ENCODE measurements at regions not wholly inside any gene's neighbourhood (a gene's known extent, or its start where the extent isn't known, plus 50 kb on each side); places are given as distances from the start of the nearest gene placed in this dataset.
"Not testable (repeated sequence)": the region's sequence is repeated elsewhere in the genome, so short reads cannot be mapped to it uniquely, and the experiment has no call there.

DNA sequence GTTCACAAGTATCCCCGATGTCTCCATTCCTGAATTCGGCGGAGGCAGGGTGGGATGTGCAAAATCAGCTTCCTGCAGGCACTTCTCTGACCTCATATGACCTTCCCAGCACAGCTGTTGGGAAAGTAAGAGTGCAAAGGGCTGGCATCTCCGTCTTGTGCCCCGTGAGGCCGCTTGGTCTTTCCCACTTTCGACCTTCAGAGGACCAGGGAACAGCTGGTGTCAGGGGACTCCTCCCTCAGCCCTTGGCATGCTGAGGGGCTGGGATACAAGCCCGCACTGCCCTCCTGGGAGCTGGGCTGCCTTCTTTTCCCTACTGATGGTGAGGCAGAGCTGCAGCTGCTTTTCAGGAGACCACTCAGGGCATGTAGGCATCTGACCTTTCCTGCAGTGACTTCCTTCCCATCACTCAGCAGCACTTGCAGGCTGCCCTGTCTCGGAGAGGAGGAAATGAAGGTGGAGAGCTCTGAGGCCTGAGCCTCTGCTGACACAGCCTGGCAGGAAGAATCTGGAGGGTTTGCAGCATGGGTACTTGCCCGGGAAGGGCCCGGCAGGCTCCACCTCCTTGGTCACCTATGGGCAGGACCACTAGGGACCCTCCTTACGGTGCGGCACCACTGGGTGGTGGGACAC, 277.2 kb upstream of the HS6ST1 start:
- H3K4me1 ChIP-seq (ENCODE audit: control insufficient read depth in 1 of 2, insufficient read depth in 1 of 2, low read depth in 1 of 2, low read length in 1 of 2): no peaks in the 10 kb centered on the region
- no peak overlapping the region for H3K27ac ChIP-seq
- H3K4me3 ChIP-seq (ENCODE audit: low read depth in 1 of 2, low read length in 1 of 2): no peak overlapping the region
- H3K9me3 ChIP-seq: no peaks in the 10 kb centered on the region
- TF ChIP-seq, protein P1, sequence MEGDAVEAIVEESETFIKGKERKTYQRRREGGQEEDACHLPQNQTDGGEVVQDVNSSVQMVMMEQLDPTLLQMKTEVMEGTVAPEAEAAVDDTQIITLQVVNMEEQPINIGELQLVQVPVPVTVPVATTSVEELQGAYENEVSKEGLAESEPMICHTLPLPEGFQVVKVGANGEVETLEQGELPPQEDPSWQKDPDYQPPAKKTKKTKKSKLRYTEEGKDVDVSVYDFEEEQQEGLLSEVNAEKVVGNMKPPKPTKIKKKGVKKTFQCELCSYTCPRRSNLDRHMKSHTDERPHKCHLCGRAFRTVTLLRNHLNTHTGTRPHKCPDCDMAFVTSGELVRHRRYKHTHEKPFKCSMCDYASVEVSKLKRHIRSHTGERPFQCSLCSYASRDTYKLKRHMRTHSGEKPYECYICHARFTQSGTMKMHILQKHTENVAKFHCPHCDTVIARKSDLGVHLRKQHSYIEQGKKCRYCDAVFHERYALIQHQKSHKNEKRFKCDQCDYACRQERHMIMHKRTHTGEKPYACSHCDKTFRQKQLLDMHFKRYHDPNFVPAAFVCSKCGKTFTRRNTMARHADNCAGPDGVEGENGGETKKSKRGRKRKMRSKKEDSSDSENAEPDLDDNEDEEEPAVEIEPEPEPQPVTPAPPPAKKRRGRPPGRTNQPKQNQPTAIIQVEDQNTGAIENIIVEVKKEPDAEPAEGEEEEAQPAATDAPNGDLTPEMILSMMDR (IDR thresholded peaks at IDR 0.05): no peak
- no peaks in the 10 kb centered on the region for H3K36me3 ChIP-seq
- no peaks in the 10 kb centered on the region for H3K27me3 ChIP-seq

DNA sequence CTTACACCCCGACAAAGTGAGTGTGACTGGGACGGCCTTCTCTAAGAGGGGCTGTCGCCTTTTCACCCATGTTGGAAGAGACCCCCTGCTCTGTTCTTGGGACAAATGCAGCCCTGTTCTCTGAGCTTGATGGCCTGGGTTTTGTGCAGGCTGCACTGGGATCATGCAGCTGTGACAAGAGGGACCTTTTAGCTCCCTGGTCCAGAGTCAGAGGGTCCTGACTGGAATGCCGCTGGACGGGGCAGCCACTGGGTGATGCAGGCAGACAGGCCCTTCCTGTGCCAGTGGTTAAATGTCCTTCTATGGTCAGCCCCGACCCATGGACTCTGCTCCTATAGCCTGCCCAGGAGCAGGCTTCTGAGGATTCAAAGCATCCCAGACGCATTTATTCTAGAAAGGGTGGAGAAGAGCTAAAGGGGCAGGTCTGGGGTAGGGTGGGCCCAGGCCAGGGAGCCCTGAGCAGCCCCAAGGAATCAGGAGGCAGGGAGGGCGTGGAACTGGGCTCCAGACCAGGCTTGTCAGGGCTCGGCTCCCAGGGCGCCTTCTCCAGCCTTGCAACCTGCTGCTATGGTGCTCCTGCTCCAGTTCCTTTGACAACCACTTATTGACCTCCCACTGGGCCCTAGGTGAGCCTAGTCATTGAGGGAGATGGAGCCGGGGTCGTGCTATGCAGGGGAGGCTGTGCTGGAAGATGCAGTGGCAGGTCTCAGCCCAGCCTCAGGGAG, 277.9 kb upstream of the HS6ST1 start:
- TF ChIP-seq, protein P1 (IDR thresholded peaks at IDR 0.05): no peak
- Histone ChIP-seq H3K4me3 (ENCODE audit: low read depth in 1 of 2, low read length in 1 of 2) (no peak overlapping the region), H3K4me1 (ENCODE audit: control insufficient read depth in 1 of 2, insufficient read depth in 1 of 2, low read depth in 1 of 2, low read length in 1 of 2) (no peaks in the 10 kb centered on the region), H3K36me3 (no peaks in the 10 kb centered on the region), H3K9me3 (no peaks in the 10 kb centered on the region), H3K27ac (no peak overlapping the region), H3K27me3 (no peaks in the 10 kb centered on the region)

DNA sequence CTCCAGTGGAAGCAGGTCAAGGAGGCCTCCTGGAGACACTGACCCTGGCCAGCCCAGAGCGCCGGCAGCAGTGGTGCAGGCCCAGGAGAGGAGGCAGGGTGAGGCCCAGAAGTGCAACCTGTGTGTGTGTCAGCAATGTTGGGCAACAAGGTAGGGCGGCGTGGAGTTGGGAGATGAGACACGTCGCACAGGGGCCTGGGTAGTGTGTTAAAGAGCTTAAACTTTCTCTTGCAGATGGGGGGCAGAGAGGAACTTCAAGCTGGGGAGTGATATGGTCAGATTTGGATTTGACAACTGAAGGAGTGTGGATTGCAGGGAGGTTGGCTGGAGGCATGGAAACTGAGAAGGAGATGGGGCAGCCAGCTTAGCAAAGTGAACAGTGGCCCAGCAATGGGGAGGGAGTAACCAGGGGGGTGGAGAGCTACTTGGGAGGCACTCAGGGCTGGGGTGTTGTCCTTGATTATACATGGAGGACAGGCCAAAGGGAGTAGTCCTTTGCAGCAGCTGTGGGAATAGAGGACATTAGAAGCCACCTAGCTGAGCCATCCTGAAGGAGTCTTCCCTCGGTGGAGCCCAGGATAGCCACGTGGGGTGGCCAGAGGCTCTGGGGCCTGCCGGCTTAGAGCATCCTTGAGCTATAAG, 278.6 kb upstream of the HS6ST1 start:
- Histone ChIP-seq H3K9me3 (no peaks in the 10 kb centered on the region), H3K27me3 (no peaks in the 10 kb centered on the region), H3K4me3 (ENCODE audit: low read depth in 1 of 2, low read length in 1 of 2) (no peak overlapping the region), H3K36me3 (no peaks in the 10 kb centered on the region), H3K4me1 (ENCODE audit: control insufficient read depth in 1 of 2, insufficient read depth in 1 of 2, low read depth in 1 of 2, low read length in 1 of 2) (no peaks in the 10 kb centered on the region), H3K27ac (no peak overlapping the region)
- TF ChIP-seq, protein P1 (IDR thresholded peaks at IDR 0.05): no peak

DNA sequence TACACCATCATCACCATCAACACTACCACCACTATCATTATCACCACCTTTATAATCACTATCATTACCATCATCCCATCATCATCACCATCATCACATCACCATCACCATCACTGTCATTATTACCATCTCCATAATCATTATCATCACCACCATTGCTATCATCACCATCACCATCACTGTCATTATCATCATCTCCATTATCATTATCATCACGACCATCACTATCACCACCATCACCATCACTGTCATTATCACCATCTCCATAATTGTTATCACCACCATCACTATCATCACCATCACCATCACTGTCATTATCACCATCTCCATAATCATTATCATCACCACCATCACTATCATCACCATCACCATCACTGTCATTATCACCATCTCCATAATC, 279.6 kb upstream of the HS6ST1 start:
- not testable (repeated sequence) for H3K9me3 ChIP-seq; H3K27ac ChIP-seq; H3K4me3 ChIP-seq (ENCODE audit: low read depth in 1 of 2, low read length in 1 of 2); H3K4me1 ChIP-seq (ENCODE audit: control insufficient read depth in 1 of 2, insufficient read depth in 1 of 2, low read depth in 1 of 2, low read length in 1 of 2); H3K27me3 ChIP-seq; H3K36me3 ChIP-seq

DNA sequence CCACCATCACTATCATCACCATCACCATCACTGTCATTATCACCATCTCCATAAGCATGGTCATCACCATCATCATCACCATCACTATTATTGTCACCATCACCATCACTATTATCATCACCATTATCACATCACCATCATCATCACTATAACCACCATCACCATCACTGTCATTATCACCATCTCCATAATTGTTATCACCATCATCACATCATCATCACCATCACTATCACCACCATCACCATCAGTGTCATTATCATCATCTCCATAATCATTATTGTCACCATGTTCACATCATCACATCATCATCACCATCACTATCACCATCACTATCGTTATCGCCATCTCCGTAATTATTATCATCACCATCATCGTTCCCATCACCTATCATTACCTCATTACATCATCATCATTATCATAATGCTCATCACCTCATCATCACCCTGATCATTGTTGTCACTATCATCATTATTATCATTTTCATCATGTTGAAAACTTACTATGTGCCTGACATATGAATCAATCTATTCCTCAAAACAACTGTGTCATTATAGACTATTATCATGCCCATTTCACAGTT, 280.3 kb upstream of the HS6ST1 start:
- Histone ChIP-seq H3K4me3 (ENCODE audit: low read depth in 1 of 2, low read length in 1 of 2) (no peak overlapping the region), H3K27me3 (no peaks in the 10 kb centered on the region), H3K27ac (no peak overlapping the region), H3K36me3 (no peaks in the 10 kb centered on the region), H3K9me3 (no peaks in the 10 kb centered on the region), H3K4me1 (ENCODE audit: control insufficient read depth in 1 of 2, insufficient read depth in 1 of 2, low read depth in 1 of 2, low read length in 1 of 2) (peaks cover 3 to 5% of the 10 kb centered on the region in 2 experiments)
- TF ChIP-seq, protein P1 (IDR thresholded peaks at IDR 0.05): no peak

DNA sequence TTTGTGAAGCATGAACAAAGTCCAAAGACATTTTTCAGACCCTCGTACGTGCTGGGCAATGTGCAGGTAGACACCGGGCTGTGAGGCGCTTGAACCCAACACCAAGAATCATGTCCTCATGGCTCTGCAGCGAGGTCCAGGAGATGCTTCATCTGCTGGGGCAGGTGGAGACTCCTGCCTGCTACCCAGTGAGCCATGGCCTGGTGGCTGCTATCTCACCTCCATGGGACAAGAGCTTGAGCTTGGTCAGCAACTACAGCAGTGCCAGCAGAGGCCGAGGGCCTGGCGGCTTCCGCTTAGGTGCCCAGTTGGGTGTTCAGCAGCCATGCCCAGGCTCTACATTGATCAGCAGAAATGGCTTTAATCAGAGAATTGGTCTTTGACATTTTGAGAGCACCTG, 281.0 kb upstream of the HS6ST1 start:
- Histone ChIP-seq H3K4me3 (ENCODE audit: low read depth in 1 of 2, low read length in 1 of 2) (no peak overlapping the region), H3K9me3 (no peaks in the 10 kb centered on the region), H3K27me3 (no peaks in the 10 kb centered on the region), H3K27ac (no peak overlapping the region), H3K4me1 (ENCODE audit: control insufficient read depth in 1 of 2, insufficient read depth in 1 of 2, low read depth in 1 of 2, low read length in 1 of 2) (peaks cover 3 to 5% of the 10 kb centered on the region in 2 experiments), H3K36me3 (no peaks in the 10 kb centered on the region)
- TF ChIP-seq, protein P1 (IDR thresholded peaks at IDR 0.05): no peak
